ENCODE measurements at regions not wholly inside any gene's neighbourhood (a gene's known extent, or its start where the extent isn't known, plus 50 kb on each side); places are given as distances from the start of the nearest gene placed in this dataset.

- Histone ChIP-seq H3K9me2 (replicated peaks; ENCODE audit: insufficient read depth, low read length) (no peaks in the 10 kb centered on the region), H3K4me2 (ENCODE audit: low read depth, low read length) (no peak overlapping the region), H3F3A (ENCODE audit: insufficient read depth, low read length) (no peaks in the 10 kb centered on the region), H2AFZ (ENCODE audit: low read length) (no peak overlapping the region), H3K36me3 (replicated peaks; ENCODE audit: insufficient read depth, low read length) (no peaks in the 10 kb centered on the region), H3K4me1 (ENCODE audit: low read length) (no peaks in the 10 kb centered on the region), H3K9ac (ENCODE audit: low read length) (no peak overlapping the region), H3K4me3 (ENCODE audit: low read length) (no peak overlapping the region), H3K27ac (ENCODE audit: low read length) (no peak overlapping the region), H4K20me1 (ENCODE audit: insufficient read depth, low read length) (no peaks in the 10 kb centered on the region), H3K79me2 (ENCODE audit: low read length) (no peaks in the 10 kb centered on the region), H3K27me3 (replicated peaks; ENCODE audit: insufficient read depth, low read length) (no peaks in the 10 kb centered on the region), H3K9me3 (replicated peaks; ENCODE audit: insufficient read depth, low read length) (no peaks in the 10 kb centered on the region)
- no peak for DNase-seq
- no peak for TF ChIP-seq EZH2 (optimal IDR thresholded peaks at IDR 0.05; ENCODE audit: low read depth, low read length)
- TF ChIP-seq EZH2phosphoT487 (IDR thresholded peaks at IDR 0.05; ENCODE audit: low read length) = no peak
- no peak for TF ChIP-seq CTCF (IDR thresholded peaks at IDR 0.05; ENCODE audit: low read length)
Measured at GRCh38 chr2:66174491-66174890, 260.4 kb upstream of the MEIS1 start.

GRCh38 chr2:66173645-66174044 lies 261.3 kb upstream of the MEIS1 start:
- no peaks in the 10 kb centered on the region for H3K27me3 ChIP-seq (replicated peaks; ENCODE audit: insufficient read depth, low read length)
- H2AFZ ChIP-seq (ENCODE audit: low read length) = no peak overlapping the region
- no peaks in the 10 kb centered on the region for H3F3A ChIP-seq (ENCODE audit: insufficient read depth, low read length)
- no peak overlapping the region for H3K9ac ChIP-seq (ENCODE audit: low read length)
- no peaks in the 10 kb centered on the region for H4K20me1 ChIP-seq (ENCODE audit: insufficient read depth, low read length)
- DNase-seq = no peak
- no peaks in the 10 kb centered on the region for H3K4me1 ChIP-seq (ENCODE audit: low read length)
- TF ChIP-seq CTCF (IDR thresholded peaks at IDR 0.05; ENCODE audit: low read length) (no peak), EZH2phosphoT487 (IDR thresholded peaks at IDR 0.05; ENCODE audit: low read length) (no peak), EZH2 (optimal IDR thresholded peaks at IDR 0.05; ENCODE audit: low read depth, low read length) (no peak)
- H3K9me2 ChIP-seq (replicated peaks; ENCODE audit: insufficient read depth, low read length) = no peaks in the 10 kb centered on the region
- no peak overlapping the region for H3K27ac ChIP-seq (ENCODE audit: low read length)
- H3K36me3 ChIP-seq (replicated peaks; ENCODE audit: insufficient read depth, low read length) = no peaks in the 10 kb centered on the region
- H3K4me2 ChIP-seq (ENCODE audit: low read depth, low read length) = no peak overlapping the region
- no peaks in the 10 kb centered on the region for H3K9me3 ChIP-seq (replicated peaks; ENCODE audit: insufficient read depth, low read length)
- no peaks in the 10 kb centered on the region for H3K79me2 ChIP-seq (ENCODE audit: low read length)
- H3K4me3 ChIP-seq (ENCODE audit: low read length) = no peak overlapping the region

- DNase-seq = no peak
- H3K27me3 ChIP-seq (replicated peaks; ENCODE audit: insufficient read depth, low read length) = no peaks in the 10 kb centered on the region
- TF ChIP-seq EZH2phosphoT487 (IDR thresholded peaks at IDR 0.05; ENCODE audit: low read length) (no peak), CTCF (IDR thresholded peaks at IDR 0.05; ENCODE audit: low read length) (no peak), EZH2 (optimal IDR thresholded peaks at IDR 0.05; ENCODE audit: low read depth, low read length) (no peak)
Measured at GRCh38 chr2:66171530-66171929, 263.4 kb upstream of the MEIS1 start.

More at GRCh38 chr2:66171530-66171929, 263.4 kb upstream of the MEIS1 start:
- no peaks in the 10 kb centered on the region for H4K20me1 ChIP-seq (ENCODE audit: insufficient read depth, low read length)
- H3K36me3 ChIP-seq (replicated peaks; ENCODE audit: insufficient read depth, low read length) = no peaks in the 10 kb centered on the region
- no peaks in the 10 kb centered on the region for H3K4me1 ChIP-seq (ENCODE audit: low read length)
- no peak overlapping the region for H3K4me3 ChIP-seq (ENCODE audit: low read length)
- no peaks in the 10 kb centered on the region for H3K9me3 ChIP-seq (replicated peaks; ENCODE audit: insufficient read depth, low read length)
- no peak overlapping the region for H3K27ac ChIP-seq (ENCODE audit: low read length)
- no peak overlapping the region for H3K4me2 ChIP-seq (ENCODE audit: low read depth, low read length)
- no peaks in the 10 kb centered on the region for H3K79me2 ChIP-seq (ENCODE audit: low read length)
- no peaks in the 10 kb centered on the region for H3F3A ChIP-seq (ENCODE audit: insufficient read depth, low read length)
- H2AFZ ChIP-seq (ENCODE audit: low read length) = no peak overlapping the region
- H3K9ac ChIP-seq (ENCODE audit: low read length) = no peak overlapping the region
- no peaks in the 10 kb centered on the region for H3K9me2 ChIP-seq (replicated peaks; ENCODE audit: insufficient read depth, low read length)
